ENCODE measurements at regions not wholly inside any gene's neighbourhood (a gene's known extent, or its start where the extent isn't known, plus 50 kb on each side); places are given as distances from the start of the nearest gene placed in this dataset.

DNA sequence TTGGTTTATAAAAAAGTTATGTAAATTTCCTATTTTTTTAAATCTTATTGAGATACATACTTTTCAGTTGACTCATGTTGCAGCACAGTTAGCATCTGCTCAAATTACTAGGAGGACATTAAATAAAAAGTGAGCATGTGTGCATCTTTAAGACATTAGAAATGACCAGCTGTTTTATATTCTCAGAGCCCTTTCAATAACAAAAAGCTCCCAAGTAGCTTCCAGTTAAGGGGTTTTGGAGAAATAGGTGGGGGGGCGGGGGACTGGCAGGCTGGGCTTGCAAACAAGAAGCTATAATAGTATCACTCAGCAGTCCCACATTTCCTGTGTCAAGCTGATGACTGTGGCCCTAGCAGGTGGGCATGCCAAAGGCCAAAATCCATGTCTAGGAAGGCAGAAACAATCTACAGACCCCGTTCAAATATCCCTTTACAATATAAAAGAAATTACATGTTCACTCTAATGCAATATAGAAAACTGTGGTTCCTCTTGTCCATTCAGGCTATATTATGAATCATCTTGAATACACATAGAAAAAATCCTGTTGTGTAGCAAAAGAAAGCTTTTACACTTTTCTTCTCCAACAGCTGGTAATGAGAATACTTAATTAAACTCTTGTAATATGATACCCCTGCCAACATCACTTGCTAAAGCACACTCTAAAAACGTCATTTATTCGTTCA, 1713.2 kb upstream of the SLC10A2 start:
- Mint-ChIP-seq H3K27me3 (ENCODE audit: insufficient read depth) (no peaks in the 10 kb centered on the region), H3K36me3 (ENCODE audit: low read depth) (no peaks in the 10 kb centered on the region; the same call in none of the 2 replicates), H3K4me1 (ENCODE audit: low read depth) (peaks cover 33% of the 10 kb centered on the region; the same call in 1 of the 2 replicates), H3K4me3 (peak overlapping the region; percentile 32; the same call in 1 of the 2 replicates), H3K9me3 (peaks cover 4% of the 10 kb centered on the region; the same call in 1 of the 2 replicates), H3K27ac (no peak overlapping the region)
- TF ChIP-seq, protein P1, sequence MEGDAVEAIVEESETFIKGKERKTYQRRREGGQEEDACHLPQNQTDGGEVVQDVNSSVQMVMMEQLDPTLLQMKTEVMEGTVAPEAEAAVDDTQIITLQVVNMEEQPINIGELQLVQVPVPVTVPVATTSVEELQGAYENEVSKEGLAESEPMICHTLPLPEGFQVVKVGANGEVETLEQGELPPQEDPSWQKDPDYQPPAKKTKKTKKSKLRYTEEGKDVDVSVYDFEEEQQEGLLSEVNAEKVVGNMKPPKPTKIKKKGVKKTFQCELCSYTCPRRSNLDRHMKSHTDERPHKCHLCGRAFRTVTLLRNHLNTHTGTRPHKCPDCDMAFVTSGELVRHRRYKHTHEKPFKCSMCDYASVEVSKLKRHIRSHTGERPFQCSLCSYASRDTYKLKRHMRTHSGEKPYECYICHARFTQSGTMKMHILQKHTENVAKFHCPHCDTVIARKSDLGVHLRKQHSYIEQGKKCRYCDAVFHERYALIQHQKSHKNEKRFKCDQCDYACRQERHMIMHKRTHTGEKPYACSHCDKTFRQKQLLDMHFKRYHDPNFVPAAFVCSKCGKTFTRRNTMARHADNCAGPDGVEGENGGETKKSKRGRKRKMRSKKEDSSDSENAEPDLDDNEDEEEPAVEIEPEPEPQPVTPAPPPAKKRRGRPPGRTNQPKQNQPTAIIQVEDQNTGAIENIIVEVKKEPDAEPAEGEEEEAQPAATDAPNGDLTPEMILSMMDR (IDR thresholded peaks at IDR 0.05) = no peak
- no peak for DNase-seq

DNA sequence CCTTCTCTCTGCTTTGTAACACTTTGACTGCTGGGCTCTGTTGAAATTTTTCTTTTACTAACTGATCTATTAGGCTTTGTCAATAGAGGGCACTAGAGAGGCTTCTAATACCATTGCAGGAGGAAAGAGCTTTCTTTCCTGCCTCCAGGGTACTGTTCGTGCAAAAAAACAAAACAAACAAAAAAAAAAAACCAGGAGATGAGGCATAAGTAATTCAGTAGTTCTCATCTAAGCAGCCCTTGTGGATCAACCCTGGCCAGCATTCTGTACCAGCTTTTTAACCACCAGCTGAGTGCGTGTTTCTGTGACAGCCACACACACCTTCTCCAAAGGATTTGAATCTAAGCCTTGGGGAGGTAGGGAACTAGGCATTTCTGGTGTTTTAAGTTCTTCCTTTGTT, 1707.6 kb upstream of the SLC10A2 start:
- Mint-ChIP-seq H3K9me3 (no peaks in the 10 kb centered on the region; the same call in 1 of the 2 replicates), H3K4me3 (no peak overlapping the region), H3K4me1 (ENCODE audit: low read depth) (peaks cover 20% of the 10 kb centered on the region; the same call in 1 of the 2 replicates), H3K36me3 (ENCODE audit: low read depth) (no peaks in the 10 kb centered on the region), H3K27ac (no peak overlapping the region), H3K27me3 (ENCODE audit: insufficient read depth) (no peaks in the 10 kb centered on the region)
- TF ChIP-seq, protein P1 (IDR thresholded peaks at IDR 0.05) = peak; percentile 70
- DNase-seq = peak; percentile 3

DNA sequence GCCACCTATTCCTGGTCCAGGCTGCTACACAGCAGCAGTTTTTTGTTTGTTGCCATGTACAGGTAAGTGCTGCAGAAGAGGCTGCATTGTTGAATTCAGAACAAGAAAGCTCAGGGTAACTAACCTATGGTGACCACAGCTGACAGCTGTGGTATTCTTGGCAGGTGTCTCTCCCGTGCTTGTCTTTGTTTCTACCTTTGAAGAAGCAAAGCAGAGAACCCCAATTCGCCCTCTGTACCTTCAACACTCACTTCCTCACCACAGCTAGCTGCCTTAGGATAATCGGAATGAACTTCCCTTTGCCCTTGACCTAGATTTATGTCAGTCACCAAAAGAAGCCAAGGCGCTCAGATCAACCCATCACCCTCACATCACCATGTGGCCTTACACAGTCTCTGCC, 1703.3 kb upstream of the SLC10A2 start:
- Mint-ChIP-seq H3K4me1 (ENCODE audit: low read depth) (peaks cover 13% of the 10 kb centered on the region; the same call in 1 of the 2 replicates), H3K27ac (no peak overlapping the region), H3K9me3 (no peaks in the 10 kb centered on the region; the same call in 1 of the 2 replicates), H3K4me3 (no peak overlapping the region; the same call in 1 of the 2 replicates), H3K27me3 (ENCODE audit: insufficient read depth) (no peaks in the 10 kb centered on the region), H3K36me3 (ENCODE audit: low read depth) (no peaks in the 10 kb centered on the region)
- no peak for DNase-seq
- TF ChIP-seq, protein P1 (IDR thresholded peaks at IDR 0.05) = no peak

DNA sequence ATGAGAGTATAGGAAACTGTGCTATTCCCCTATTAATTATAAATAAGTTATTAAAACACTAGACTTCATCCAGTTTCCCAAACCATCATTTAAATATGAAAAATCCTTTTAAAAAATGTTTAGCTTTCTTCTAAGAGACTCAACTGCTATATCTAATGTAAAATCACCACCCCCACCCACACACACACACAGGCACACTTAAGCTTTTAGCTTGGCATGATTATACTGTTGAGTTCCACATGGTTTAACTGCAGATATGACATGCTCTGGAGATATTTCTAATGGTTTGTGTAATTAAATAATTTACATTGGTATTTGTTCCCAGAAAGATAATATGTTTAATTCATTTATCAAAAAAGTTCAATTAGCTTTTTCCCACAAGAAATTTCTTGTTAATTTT, 1700.1 kb upstream of the SLC10A2 start:
- Mint-ChIP-seq H3K4me3 (no peak overlapping the region), H3K4me1 (ENCODE audit: low read depth) (peaks cover 6% of the 10 kb centered on the region; the same call in 1 of the 2 replicates), H3K9me3 (peaks cover 3% of the 10 kb centered on the region; the same call in 1 of the 2 replicates), H3K36me3 (ENCODE audit: low read depth) (no peaks in the 10 kb centered on the region), H3K27me3 (ENCODE audit: insufficient read depth) (no peaks in the 10 kb centered on the region), H3K27ac (no peak overlapping the region)
- TF ChIP-seq, protein P1 (IDR thresholded peaks at IDR 0.05) = no peak
- DNase-seq = no peak

DNA sequence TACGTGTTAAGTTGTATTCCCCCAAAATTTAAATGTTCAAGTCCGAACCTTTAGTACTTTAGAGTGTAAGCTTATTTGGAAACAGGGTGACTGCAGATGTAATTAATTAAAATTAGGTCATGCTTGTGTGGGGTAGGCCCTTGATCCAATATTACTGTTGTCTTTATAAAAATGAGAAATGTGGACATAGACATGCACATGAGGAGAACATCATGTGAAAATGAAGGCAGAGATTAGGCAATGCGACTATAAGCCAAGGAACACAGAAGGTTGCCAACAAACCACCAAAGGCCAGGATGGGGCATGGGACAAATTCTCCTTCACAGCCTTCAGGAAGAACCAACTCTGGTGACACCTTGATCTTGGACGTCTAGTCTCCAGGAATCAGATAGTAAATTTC, 1698.4 kb upstream of the SLC10A2 start:
- Mint-ChIP-seq H3K27me3 (ENCODE audit: insufficient read depth) (no peaks in the 10 kb centered on the region), H3K36me3 (ENCODE audit: low read depth) (no peaks in the 10 kb centered on the region), H3K27ac (no peak overlapping the region), H3K9me3 (peaks cover 4% of the 10 kb centered on the region; the same call in 1 of the 2 replicates), H3K4me1 (ENCODE audit: low read depth) (peaks cover 1% of the 10 kb centered on the region; the same call in 1 of the 2 replicates), H3K4me3 (no peak overlapping the region)
- TF ChIP-seq, protein P1 (IDR thresholded peaks at IDR 0.05) = no peak
- no peak for DNase-seq
